ENCODE measurements at regions not wholly inside any gene's neighbourhood (a gene's known extent, or its start where the extent isn't known, plus 50 kb on each side); places are given as distances from the start of the nearest gene placed in this dataset.

DNA sequence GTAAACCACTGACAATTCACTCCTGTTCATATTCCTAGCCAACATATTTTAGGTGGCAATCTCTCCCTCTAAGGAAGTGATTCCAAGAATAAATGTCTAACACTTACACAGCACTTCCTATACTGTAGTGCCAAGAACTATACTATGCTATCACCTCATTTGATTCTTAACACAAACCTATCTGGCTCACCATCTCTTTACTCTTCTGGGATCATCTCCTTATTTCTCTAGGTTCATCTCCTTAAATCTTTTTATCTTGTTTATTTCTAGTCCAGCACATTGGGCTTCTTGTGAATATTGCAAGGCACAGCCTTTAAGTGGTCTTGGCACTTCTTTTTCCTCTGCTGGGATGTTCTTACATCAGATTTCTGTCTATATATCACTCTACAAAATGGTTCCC is 366.3 kb downstream of the SLITRK6 start:
- Histone ChIP-seq H3K27ac (ENCODE audit: low read depth, low read length) (no peak overlapping the region), H3K27me3 (ENCODE audit: control insufficient read depth, insufficient read depth, low read length) (no peaks in the 10 kb centered on the region), H3K9me3 (ENCODE audit: control insufficient read depth, insufficient read depth, low read length) (peaks cover 12% of the 10 kb centered on the region), H3K4me3 (ENCODE audit: low read depth, low read length) (no peak overlapping the region)
- POLR2A ChIA-PET, result no interaction called here
- TF ChIP-seq, protein P1, sequence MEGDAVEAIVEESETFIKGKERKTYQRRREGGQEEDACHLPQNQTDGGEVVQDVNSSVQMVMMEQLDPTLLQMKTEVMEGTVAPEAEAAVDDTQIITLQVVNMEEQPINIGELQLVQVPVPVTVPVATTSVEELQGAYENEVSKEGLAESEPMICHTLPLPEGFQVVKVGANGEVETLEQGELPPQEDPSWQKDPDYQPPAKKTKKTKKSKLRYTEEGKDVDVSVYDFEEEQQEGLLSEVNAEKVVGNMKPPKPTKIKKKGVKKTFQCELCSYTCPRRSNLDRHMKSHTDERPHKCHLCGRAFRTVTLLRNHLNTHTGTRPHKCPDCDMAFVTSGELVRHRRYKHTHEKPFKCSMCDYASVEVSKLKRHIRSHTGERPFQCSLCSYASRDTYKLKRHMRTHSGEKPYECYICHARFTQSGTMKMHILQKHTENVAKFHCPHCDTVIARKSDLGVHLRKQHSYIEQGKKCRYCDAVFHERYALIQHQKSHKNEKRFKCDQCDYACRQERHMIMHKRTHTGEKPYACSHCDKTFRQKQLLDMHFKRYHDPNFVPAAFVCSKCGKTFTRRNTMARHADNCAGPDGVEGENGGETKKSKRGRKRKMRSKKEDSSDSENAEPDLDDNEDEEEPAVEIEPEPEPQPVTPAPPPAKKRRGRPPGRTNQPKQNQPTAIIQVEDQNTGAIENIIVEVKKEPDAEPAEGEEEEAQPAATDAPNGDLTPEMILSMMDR (IDR thresholded peaks at IDR 0.05; ENCODE audit: low read depth, low read length), result no peak
- CTCF ChIA-PET, result no interaction called here
- no peak for DNase-seq (ENCODE audit: low read depth, low spot score)

DNA sequence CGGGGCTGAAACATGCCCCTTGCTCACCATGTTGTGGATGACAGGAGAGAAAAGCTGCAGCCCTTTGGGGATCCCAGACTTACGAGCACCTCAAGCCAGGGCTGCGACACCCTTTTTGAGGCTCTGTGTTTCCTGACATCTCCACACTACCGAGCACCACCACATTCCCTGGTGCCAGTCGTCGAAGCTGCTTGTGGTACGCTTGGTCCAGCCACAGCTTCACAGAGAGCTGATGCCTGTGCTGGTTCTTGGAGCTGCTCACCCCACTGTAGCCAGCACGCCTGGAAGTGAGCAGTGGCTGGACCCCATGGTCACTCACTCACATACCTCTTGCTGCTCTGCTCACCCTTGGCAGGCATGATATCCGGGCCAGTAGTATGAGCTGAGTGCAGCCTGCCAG is 367.5 kb downstream of the SLITRK6 start:
- H3K4me3 ChIP-seq (ENCODE audit: low read depth, low read length), result no peak overlapping the region
- H3K9me3 ChIP-seq (ENCODE audit: control insufficient read depth, insufficient read depth, low read length), result peaks cover 12% of the 10 kb centered on the region
- no peak overlapping the region for H3K27ac ChIP-seq (ENCODE audit: low read depth, low read length)
- CTCF ChIA-PET, result no interaction called here
- POLR2A ChIA-PET, result no interaction called here
- TF ChIP-seq, protein P1 (IDR thresholded peaks at IDR 0.05; ENCODE audit: low read depth, low read length), result no peak
- no peak for DNase-seq (ENCODE audit: low read depth, low spot score)
- no peaks in the 10 kb centered on the region for H3K27me3 ChIP-seq (ENCODE audit: control insufficient read depth, insufficient read depth, low read length)

DNA sequence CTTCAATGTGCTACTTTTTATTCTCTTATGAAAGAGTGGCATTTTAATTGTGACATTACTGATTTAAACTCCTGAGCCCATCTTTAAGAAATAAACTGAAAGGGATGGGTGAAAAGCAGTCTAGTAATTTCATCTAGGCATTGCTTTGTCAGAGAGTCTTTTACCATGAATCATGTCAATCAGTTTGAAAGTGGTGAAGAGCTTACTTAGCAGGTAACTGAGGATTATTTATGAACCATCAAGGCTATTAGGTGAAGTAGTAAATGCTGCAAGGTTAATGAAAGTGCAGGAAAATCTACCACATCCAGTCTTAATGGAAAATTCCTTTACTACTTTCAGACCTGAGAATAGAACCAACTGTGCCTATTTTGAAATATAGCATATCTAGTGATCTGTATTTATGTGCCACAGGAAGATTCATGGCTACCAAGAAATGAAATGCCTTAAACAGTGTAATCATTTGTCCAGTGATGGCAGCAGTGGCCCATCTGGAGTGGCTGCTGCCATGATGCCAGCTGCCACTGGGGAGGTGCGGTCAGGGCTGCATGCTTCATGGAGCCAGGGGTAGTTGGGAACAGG is 368.9 kb downstream of the SLITRK6 start:
- DNase-seq (ENCODE audit: low read depth, low spot score), result no peak
- Histone ChIP-seq H3K27me3 (ENCODE audit: control insufficient read depth, insufficient read depth, low read length) (no peaks in the 10 kb centered on the region), H3K9me3 (ENCODE audit: control insufficient read depth, insufficient read depth, low read length) (peaks cover 12% of the 10 kb centered on the region), H3K27ac (ENCODE audit: low read depth, low read length) (no peak overlapping the region), H3K4me3 (ENCODE audit: low read depth, low read length) (no peak overlapping the region)
- ChIA-PET CTCF (no interaction called here), POLR2A (no interaction called here)
- TF ChIP-seq, protein P1 (IDR thresholded peaks at IDR 0.05; ENCODE audit: low read depth, low read length), result no peak

DNA sequence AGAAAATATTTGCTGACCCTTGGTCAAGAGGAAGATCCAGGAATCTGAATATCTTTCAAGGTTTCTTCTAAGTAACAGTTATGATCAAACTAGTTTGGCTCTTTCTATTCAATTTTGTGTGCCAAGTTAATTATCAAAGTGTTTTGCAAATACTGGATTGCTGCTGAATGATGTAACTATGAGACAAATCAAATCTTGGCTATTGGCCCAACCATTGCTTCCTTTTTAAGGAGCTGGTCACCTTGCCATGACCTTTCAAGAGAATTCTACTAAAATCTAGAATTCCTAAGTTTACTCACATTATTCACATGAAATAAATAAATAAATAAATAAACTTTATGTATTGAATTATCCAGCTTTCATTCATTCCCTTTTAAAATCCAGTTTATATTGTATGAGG is 371.8 kb downstream of the SLITRK6 start:
- H3K4me3 ChIP-seq (ENCODE audit: low read depth, low read length), result no peak overlapping the region
- ChIA-PET CTCF (no interaction called here), POLR2A (no interaction called here)
- H3K9me3 ChIP-seq (ENCODE audit: control insufficient read depth, insufficient read depth, low read length), result peaks cover 12% of the 10 kb centered on the region
- no peak for DNase-seq (ENCODE audit: low read depth, low spot score)
- TF ChIP-seq, protein P1 (IDR thresholded peaks at IDR 0.05; ENCODE audit: low read depth, low read length), result no peak
- no peak overlapping the region for H3K27ac ChIP-seq (ENCODE audit: low read depth, low read length)
- no peaks in the 10 kb centered on the region for H3K27me3 ChIP-seq (ENCODE audit: control insufficient read depth, insufficient read depth, low read length)

DNA sequence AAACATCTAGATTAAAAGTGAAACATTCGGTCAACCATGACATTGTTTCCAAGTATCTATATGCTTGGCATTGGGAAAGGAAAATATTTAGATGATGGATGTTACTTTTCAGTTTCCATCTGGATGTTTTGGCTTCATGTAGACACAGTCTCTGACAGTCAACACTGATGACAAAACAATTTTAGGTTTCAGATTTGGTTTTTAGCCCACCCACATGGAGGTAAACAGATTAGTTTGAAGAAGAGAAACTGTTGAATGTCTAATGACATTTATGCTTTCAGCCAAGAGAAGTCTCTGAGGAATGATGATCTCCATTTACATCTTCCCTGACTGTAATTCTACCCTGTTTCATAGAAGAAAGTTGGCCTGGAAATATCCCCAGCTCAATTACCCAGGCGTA is 379.1 kb downstream of the SLITRK6 start:
- TF ChIP-seq, protein P1 (IDR thresholded peaks at IDR 0.05; ENCODE audit: low read depth, low read length), result no peak
- CTCF ChIA-PET, result no interaction called here
- Histone ChIP-seq H3K27ac (ENCODE audit: low read depth, low read length) (no peak overlapping the region), H3K9me3 (ENCODE audit: control insufficient read depth, insufficient read depth, low read length) (no peaks in the 10 kb centered on the region), H3K27me3 (ENCODE audit: control insufficient read depth, insufficient read depth, low read length) (no peaks in the 10 kb centered on the region), H3K4me3 (ENCODE audit: low read depth, low read length) (no peak overlapping the region)
- DNase-seq (ENCODE audit: low read depth, low spot score), result no peak
- POLR2A ChIA-PET, result no interaction called here
